HG03139 (cell line): ENCODE measurements at regions not wholly inside any gene's neighbourhood (a gene's known extent, or its start where the extent isn't known, plus 50 kb on each side); places are given as distances from the start of the nearest gene placed in this dataset.
"Not testable (repeated sequence)": the region's sequence is repeated elsewhere in the genome, so short reads cannot be mapped to it uniquely, and the experiment has no call there.

Experiments
- ATAC-seq: cut with Tn5 transposase; IDR thresholded peaks from one replicate; pipeline ENCODE4 v1.9.1; 2021; ENCODE audit not compliant: unreplicated experiment

GRCh38 chr2:89795530-89795929 is 1104.1 kb downstream of the RPIA start:
- ATAC-seq, result not testable (repeated sequence)

GRCh38 chr2:89797320-89798038 is 1106.0 kb downstream of the RPIA start:
- ATAC-seq, result no peak

GRCh38 chr2:89801207-89801606 is 1109.7 kb downstream of the RPIA start:
- not testable (repeated sequence) for ATAC-seq

GRCh38 chr2:89806363-89806762 is 1114.9 kb downstream of the RPIA start:
- not testable (repeated sequence) for ATAC-seq

GRCh38 chr2:89811295-89811694 is 1119.8 kb downstream of the RPIA start:
- no peak for ATAC-seq

- not testable (repeated sequence) for ATAC-seq
Measured at GRCh38 chr2:89811910-89812309, 1120.4 kb downstream of the RPIA start.

- ATAC-seq, result not testable (repeated sequence)
Measured at GRCh38 chr2:89814359-89814758, 1122.9 kb downstream of the RPIA start.

GRCh38 chr2:89818873-89819272 is 1127.4 kb downstream of the RPIA start:
- no peak for ATAC-seq

GRCh38 chr2:89819809-89820208 is 1128.3 kb downstream of the RPIA start:
- ATAC-seq, result no peak

GRCh38 chr2:89820248-89820647 is 1128.8 kb downstream of the RPIA start:
- no peak for ATAC-seq

GRCh38 chr2:89821455-89821945 is 1130.0 kb downstream of the RPIA start:
- ATAC-seq, result no peak

GRCh38 chr2:89822342-89822741 is 1130.9 kb downstream of the RPIA start:
- not testable (repeated sequence) for ATAC-seq

GRCh38 chr2:89823556-89823955 is 1132.1 kb downstream of the RPIA start:
- ATAC-seq, result no peak

GRCh38 chr2:89825034-89825433 is 1133.6 kb downstream of the RPIA start:
- ATAC-seq, result no peak

- not testable (repeated sequence) for ATAC-seq
Measured at GRCh38 chr2:89826741-89827140, 1135.3 kb downstream of the RPIA start.

GRCh38 chr2:89827829-89828228 is 1136.4 kb downstream of the RPIA start:
- not testable (repeated sequence) for ATAC-seq

- ATAC-seq, result not testable (repeated sequence)
Measured at GRCh38 chr2:89828416-89828815, 1136.9 kb downstream of the RPIA start.

GRCh38 chr2:89828961-89829631 is 1137.6 kb downstream of the RPIA start:
- ATAC-seq, result not testable (repeated sequence)

GRCh38 chr2:89829828-89830227 is 1138.4 kb downstream of the RPIA start:
- no peak for ATAC-seq

- peak; percentile 33 for ATAC-seq
Measured at GRCh38 chr2:89830341-89831218, 1139.1 kb downstream of the RPIA start.
